SK-N-SH (cell line): ENCODE measurements at regions not wholly inside any gene's neighbourhood (a gene's known extent, or its start where the extent isn't known, plus 50 kb on each side); places are given as distances from the start of the nearest gene placed in this dataset.
"Not testable (repeated sequence)": the region's sequence is repeated elsewhere in the genome, so short reads cannot be mapped to it uniquely, and the experiment has no call there.

Source experiments
- CTCF ChIA-PET: fragments of 300-600, 350-600 bp; formaldehyde crosslinking; extraction: SDS; loops from one replicate; lab custom pipeline; 2021; lab: Yijun Ruan, JAX
- POLR2A ChIA-PET: fragments of 350-600 bp; sonication (Branson Sonifier 250); formaldehyde crosslinking; extraction: SDS; loops from one replicate; lab custom pipeline; 2020; ENCODE audit warnings: antibody characterized with exemption, inconsistent platforms; lab: Yijun Ruan, JAX
- DNase-seq: peaks from one replicate; pipeline ENCODE4 v3.0.0; 2012
- H2AFZ ChIP-seq: fragments of 200-600 bp; sonication (generic); 2 replicates; pipeline ENCODE4 v1.8.1; 2016; ENCODE audit warnings: antibody characterized with exemption, mild to moderate bottlenecking, low read depth
- H3F3A ChIP-seq: fragments of 200-600 bp; sonication (generic); replicated peaks from 2 replicates; pipeline ENCODE3; 2016; ENCODE audit warnings: antibody characterized with exemption, mild to moderate bottlenecking; ENCODE audit not compliant: insufficient read depth
- H3K27ac ChIP-seq, 2 experiments: fragments of 200-500 bp in 1 of 2; fragments of 200-600 bp in 1 of 2; sonication (Bioruptor generic) in 1 of 2; sonication (generic), shearing (Covaris generic) in 1 of 2; 2 replicates each; pipeline versions ENCODE4 v1.5.1 to v1.6.1; 2014 to 2016; ENCODE audit warnings: low read depth in 2 of 2, inconsistent platforms in 1 of 2, low read length in 1 of 2, mild to moderate bottlenecking in 1 of 2, mixed read lengths in 1 of 2
- H3K27me3 ChIP-seq: fragments of 200-600 bp; sonication (generic), shearing (Covaris generic); 2 replicates; pipeline ENCODE4 v1.6.1; 2016; ENCODE audit warnings: mixed run types; ENCODE audit not compliant: insufficient read depth
- H3K36me3 ChIP-seq, 2 experiments: fragments of 200-500 bp in 1 of 2; fragments of 200-600 bp in 1 of 2; sonication (Bioruptor generic) in 1 of 2; sonication (generic) in 1 of 2; replicated peaks in 1 of 2; 2 replicates each; pipeline versions ENCODE3 to v1.5.1; 2014 to 2016; ENCODE audit warnings: low read length in 1 of 2, mild to moderate bottlenecking in 1 of 2; ENCODE audit not compliant: insufficient read depth in 2 of 2, control insufficient read depth in 1 of 2
- H3K4me1 ChIP-seq, 2 experiments: fragments of 200-500 bp in 1 of 2; fragments of 200-600 bp in 1 of 2; sonication (Bioruptor generic) in 1 of 2; sonication (generic), shearing (Covaris generic) in 1 of 2; 2 replicates each; pipeline versions ENCODE4 v1.5.1 to v1.6.1; 2014 to 2016; ENCODE audit warnings: low read depth in 1 of 2, low read length in 1 of 2, mixed run types in 1 of 2; ENCODE audit not compliant: insufficient read depth in 2 of 2, control insufficient read depth in 1 of 2
- H3K4me2 ChIP-seq: fragments of 200-600 bp; sonication (generic), shearing (Covaris generic); 2 replicates; pipeline ENCODE4 v1.6.1; 2017; ENCODE audit warnings: mixed run types
- H3K4me3 ChIP-seq, 2 experiments: fragments of 200-500 bp in 1 of 2; fragments of 200-600 bp in 1 of 2; sonication (Bioruptor generic) in 1 of 2; sonication (generic), shearing (Covaris generic) in 1 of 2; 2 replicates each; pipeline versions ENCODE4 v1.5.1 to v1.8.1; 2014 to 2016; ENCODE audit warnings: low read depth in 2 of 2, inconsistent platforms in 1 of 2, low read length in 1 of 2, mild to moderate bottlenecking in 1 of 2, mixed read lengths in 1 of 2, moderate library complexity in 1 of 2
- H3K79me2 ChIP-seq: fragments of 200-600 bp; sonication (generic); 2 replicates; pipeline ENCODE4 v1.8.1; 2017; ENCODE audit warnings: mild to moderate bottlenecking; ENCODE audit not compliant: insufficient read depth
- H3K9ac ChIP-seq: fragments of 200-600 bp; sonication (generic); 2 replicates; pipeline ENCODE4 v1.6.1; 2017; ENCODE audit warnings: mixed run types
- H3K9me2 ChIP-seq: fragments of 200-600 bp; sonication (generic); 2 replicates; pipeline ENCODE4 v1.6.1; 2017; ENCODE audit warnings: mixed run types
- H3K9me3 ChIP-seq: fragments of 200-600 bp; sonication (generic); 2 replicates; pipeline ENCODE4 v1.6.1; 2017; ENCODE audit warnings: mixed run types, mild to moderate bottlenecking, moderate library complexity
- H4K20me1 ChIP-seq: fragments of 200-600 bp; sonication (generic); 2 replicates; pipeline ENCODE4 v1.6.1; 2017; ENCODE audit warnings: mild to moderate bottlenecking, mixed run types; ENCODE audit not compliant: insufficient read depth
- ELF1 ChIP-seq: IDR thresholded peaks from 2 replicates; pipeline ENCODE4 v1.4.0; 2012
- FOSL2 ChIP-seq: IDR thresholded peaks from 2 replicates; pipeline ENCODE4 v1.4.0; 2012; ENCODE audit warnings: low read depth, mild to moderate bottlenecking, moderate library complexity, borderline replicate concordance
- JUND ChIP-seq: IDR thresholded peaks from 2 replicates; pipeline ENCODE4 v1.4.0; 2012
- MEF2A ChIP-seq: IDR thresholded peaks from 2 replicates; pipeline ENCODE4 v1.4.0; 2012; ENCODE audit warnings: low read depth, borderline replicate concordance
- MXI1 ChIP-seq: IDR thresholded peaks from 2 replicates; pipeline ENCODE4 v1.6.1; 2012; ENCODE audit warnings: mild to moderate bottlenecking, low read depth, low read length, improper control_type of control experiment
- NRF1 ChIP-seq: IDR thresholded peaks from 2 replicates; pipeline ENCODE4 v1.6.1; 2012; ENCODE audit warnings: low read depth, mild to moderate bottlenecking, low read length
- POLR2AphosphoS5 ChIP-seq: IDR thresholded peaks from 2 replicates; pipeline ENCODE4 v1.6.1; 2012; ENCODE audit warnings: low read depth, low read length
- RXRA ChIP-seq: IDR thresholded peaks from 2 replicates; pipeline ENCODE4 v1.4.0; 2012; ENCODE audit warnings: low read depth, mild to moderate bottlenecking, borderline replicate concordance
- SIN3A ChIP-seq: IDR thresholded peaks from 2 replicates; pipeline ENCODE4 v1.6.1; 2012; ENCODE audit warnings: low read depth, mild to moderate bottlenecking, low read length, moderate library complexity, borderline replicate concordance
- SMC3 ChIP-seq: IDR thresholded peaks from 2 replicates; pipeline ENCODE4 v1.6.1; 2012; ENCODE audit warnings: low read depth, low read length, improper control_type of control experiment
- WGBS: methylation state at CpG from one replicate; pipeline ENCODE4 v1.1.6; 2017; ENCODE audit warnings: low lambda C conversion rate; 5-methylcytosine and 5-hydroxymethylcytosine counted together
- TF ChIP-seq, protein P1 (sequence below): fragments of 200-600 bp; sonication (generic); IDR thresholded peaks from 2 replicates; pipeline ENCODE4 v1.6.1; 2017; ENCODE audit warnings: antibody characterized with exemption, mild to moderate bottlenecking, moderate library complexity
- TF ChIP-seq, protein P2 (sequence below): IDR thresholded peaks from 2 replicates; pipeline ENCODE4 v1.4.0; 2012; ENCODE audit warnings: low read depth
- TF ChIP-seq, protein P3 (sequence below): fragments of 150-350 bp; IDR thresholded peaks from 2 replicates; pipeline ENCODE4 v1.6.1; 2017; ENCODE audit warnings: antibody characterized with exemption, low read length, low read depth, borderline replicate concordance

DNA sequence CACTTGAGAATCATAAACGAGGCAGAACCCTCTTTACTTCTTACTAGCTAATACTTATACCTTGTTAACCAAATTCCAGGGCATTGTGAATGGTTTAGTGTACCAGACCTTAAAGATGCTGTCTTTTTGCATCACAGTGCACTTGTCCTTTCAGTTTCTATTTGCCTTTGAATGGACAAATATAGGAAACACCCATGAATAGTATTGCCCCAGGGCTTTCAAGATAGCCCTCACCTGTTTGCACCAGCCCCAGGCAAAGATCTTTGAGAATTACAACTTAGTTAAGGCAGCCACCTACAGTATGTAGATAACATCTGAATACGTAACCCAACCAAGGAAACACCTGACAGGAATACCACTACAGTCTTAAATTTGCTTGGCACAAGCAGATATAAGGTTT lies 60.8 kb upstream of the CT45A1 start:
- H3K4me3 ChIP-seq = no peak overlapping the region
- POLR2A ChIA-PET = no interaction called here

DNA sequence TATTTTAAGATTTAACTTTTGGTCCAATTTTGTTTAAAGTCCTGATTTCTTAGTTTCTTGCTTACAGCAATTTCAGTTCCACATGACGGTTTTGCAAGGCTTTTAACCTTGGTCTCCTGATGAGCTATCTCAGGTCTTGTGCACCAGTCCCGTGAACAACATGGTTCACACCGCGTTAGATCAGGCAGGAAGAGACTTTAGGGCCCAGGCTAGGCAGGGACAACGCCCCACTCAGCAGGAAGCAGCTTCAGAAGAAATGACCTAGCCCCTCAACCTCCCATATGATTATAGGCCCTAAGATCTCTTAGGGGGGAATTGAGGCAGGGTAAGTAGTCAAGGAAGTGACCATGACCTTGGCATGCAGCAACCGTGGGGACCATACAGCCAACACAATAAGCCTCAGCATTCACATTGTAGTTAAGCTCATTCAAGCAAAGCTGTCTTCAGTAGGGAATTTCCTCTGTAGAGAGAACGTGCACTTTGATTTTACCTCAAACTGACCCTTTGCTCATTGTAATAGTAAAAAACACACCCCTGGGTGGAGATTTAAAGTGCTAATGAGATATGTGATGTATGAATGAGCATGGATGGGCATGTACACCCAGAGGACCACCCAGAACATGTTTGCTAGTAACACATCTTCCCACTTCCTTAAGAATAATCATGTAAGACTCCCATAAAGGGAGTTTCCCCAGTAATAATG lies 55.3 kb upstream of the CT45A1 start:
- H3K79me2 ChIP-seq, H3K9ac ChIP-seq, H3K4me3 ChIP-seq, H3K36me3 ChIP-seq, POLR2A ChIA-PET, H3K4me2 ChIP-seq, H3K27ac ChIP-seq, H3K27me3 ChIP-seq, H3F3A ChIP-seq, CTCF ChIA-PET, H4K20me1 ChIP-seq, H3K9me2 ChIP-seq, H2AFZ ChIP-seq, H3K4me1 ChIP-seq, DNase-seq, H3K9me3 ChIP-seq: not testable (repeated sequence)
- WGBS = 0% methylated on average over 6 of the region's 7 CpGs

More for the DNA sequence above, 60.8 kb upstream of the CT45A1 start:
- DNase-seq = no peak
- TF ChIP-seq POLR2AphosphoS5 (no peak), SMC3 (no peak), ELF1 (no peak), MEF2A (no peak), NRF1 (no peak), SIN3A (no peak), MXI1 (no peak), FOSL2 (no peak), RXRA (no peak), JUND (no peak)
- TF ChIP-seq, protein P1, sequence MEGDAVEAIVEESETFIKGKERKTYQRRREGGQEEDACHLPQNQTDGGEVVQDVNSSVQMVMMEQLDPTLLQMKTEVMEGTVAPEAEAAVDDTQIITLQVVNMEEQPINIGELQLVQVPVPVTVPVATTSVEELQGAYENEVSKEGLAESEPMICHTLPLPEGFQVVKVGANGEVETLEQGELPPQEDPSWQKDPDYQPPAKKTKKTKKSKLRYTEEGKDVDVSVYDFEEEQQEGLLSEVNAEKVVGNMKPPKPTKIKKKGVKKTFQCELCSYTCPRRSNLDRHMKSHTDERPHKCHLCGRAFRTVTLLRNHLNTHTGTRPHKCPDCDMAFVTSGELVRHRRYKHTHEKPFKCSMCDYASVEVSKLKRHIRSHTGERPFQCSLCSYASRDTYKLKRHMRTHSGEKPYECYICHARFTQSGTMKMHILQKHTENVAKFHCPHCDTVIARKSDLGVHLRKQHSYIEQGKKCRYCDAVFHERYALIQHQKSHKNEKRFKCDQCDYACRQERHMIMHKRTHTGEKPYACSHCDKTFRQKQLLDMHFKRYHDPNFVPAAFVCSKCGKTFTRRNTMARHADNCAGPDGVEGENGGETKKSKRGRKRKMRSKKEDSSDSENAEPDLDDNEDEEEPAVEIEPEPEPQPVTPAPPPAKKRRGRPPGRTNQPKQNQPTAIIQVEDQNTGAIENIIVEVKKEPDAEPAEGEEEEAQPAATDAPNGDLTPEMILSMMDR = no peak
- TF ChIP-seq, protein P2, sequence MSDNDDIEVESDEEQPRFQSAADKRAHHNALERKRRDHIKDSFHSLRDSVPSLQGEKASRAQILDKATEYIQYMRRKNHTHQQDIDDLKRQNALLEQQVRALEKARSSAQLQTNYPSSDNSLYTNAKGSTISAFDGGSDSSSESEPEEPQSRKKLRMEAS = no peak
- TF ChIP-seq, protein P3, sequence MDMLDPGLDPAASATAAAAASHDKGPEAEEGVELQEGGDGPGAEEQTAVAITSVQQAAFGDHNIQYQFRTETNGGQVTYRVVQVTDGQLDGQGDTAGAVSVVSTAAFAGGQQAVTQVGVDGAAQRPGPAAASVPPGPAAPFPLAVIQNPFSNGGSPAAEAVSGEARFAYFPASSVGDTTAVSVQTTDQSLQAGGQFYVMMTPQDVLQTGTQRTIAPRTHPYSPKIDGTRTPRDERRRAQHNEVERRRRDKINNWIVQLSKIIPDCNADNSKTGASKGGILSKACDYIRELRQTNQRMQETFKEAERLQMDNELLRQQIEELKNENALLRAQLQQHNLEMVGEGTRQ = no peak
- H3F3A ChIP-seq = no peaks in the 10 kb centered on the region
- H3K4me2 ChIP-seq = no peak overlapping the region
- no peaks in the 10 kb centered on the region for H3K9me3 ChIP-seq
- no peaks in the 10 kb centered on the region for H3K36me3 ChIP-seq
- no peaks in the 10 kb centered on the region for H4K20me1 ChIP-seq
- H3K9ac ChIP-seq = no peak overlapping the region
- no peaks in the 10 kb centered on the region; the same call in 1 of the 2 replicates for H3K27me3 ChIP-seq
- H2AFZ ChIP-seq = no peak overlapping the region
- no peaks in the 10 kb centered on the region for H3K79me2 ChIP-seq
- no peaks in the 10 kb centered on the region for H3K9me2 ChIP-seq
- CTCF ChIA-PET = no interaction called here
- 6% methylated on average over 2 of the region's 2 CpGs for whole genome bisulfite sequencing
- H3K4me1 ChIP-seq = no peaks in the 10 kb centered on the region
- H3K27ac ChIP-seq = no peak overlapping the region
